ENCODE measurements at regions not wholly inside any gene's neighbourhood (a gene's known extent, or its start where the extent isn't known, plus 50 kb on each side); places are given as distances from the start of the nearest gene placed in this dataset.

- Histone ChIP-seq H4K5ac (ENCODE audit: insufficient read length, low read depth, low read length) (no peak overlapping the region), H3K18ac (ENCODE audit: insufficient read length, low read depth, low read length) (no peak overlapping the region), H2BK120ac (ENCODE audit: low read depth, low read length, poor library complexity, severe bottlenecking) (no peak overlapping the region), H3T11ph (ENCODE audit: low read length) (no peak overlapping the region), H3K79me1 (ENCODE audit: insufficient read depth, low read depth, low read length, poor library complexity, severe bottlenecking) (no peaks in the 10 kb centered on the region), H3K9me3 (ENCODE audit: control insufficient read depth, low read depth, low read length) (no peaks in the 10 kb centered on the region), H3K14ac (ENCODE audit: insufficient read depth, low read length) (no peak overlapping the region), H3K79me2 (ENCODE audit: insufficient read depth, low read length) (no peaks in the 10 kb centered on the region), H3K23me2 (ENCODE audit: insufficient read length, low read depth, low read length, poor library complexity, severe bottlenecking) (no peaks in the 10 kb centered on the region), H3K9ac (ENCODE audit: extremely low read depth, insufficient read length, low read length) (no peak overlapping the region), H2BK15ac (ENCODE audit: low read depth, low read length) (no peak overlapping the region), H3K27me3 (ENCODE audit: insufficient read depth, low read length) (no peaks in the 10 kb centered on the region), H3K4me1 (ENCODE audit: insufficient read depth, low read length) (no peaks in the 10 kb centered on the region), H3K23ac (ENCODE audit: insufficient read length, low read depth, low read length) (no peak overlapping the region), H4K20me1 (ENCODE audit: control insufficient read depth, insufficient read depth, insufficient read length) (no peaks in the 10 kb centered on the region), H3K27ac (ENCODE audit: insufficient read length, low read depth, low read length) (no peak overlapping the region), H2BK12ac (ENCODE audit: insufficient read length, low read depth, low read length) (no peak overlapping the region), H2AFZ (ENCODE audit: low read length) (no peak overlapping the region), H4K91ac (ENCODE audit: insufficient read length, low read depth, low read length) (no peak overlapping the region), H3K4me2 (ENCODE audit: insufficient read depth, insufficient read length, low read length) (no peak overlapping the region), H2BK5ac (ENCODE audit: insufficient read length, low read length) (no peak overlapping the region), H3K56ac (ENCODE audit: insufficient read length, low read depth, low read length) (no peak overlapping the region), H3K4ac (ENCODE audit: low read depth, low read length) (no peak overlapping the region), H2AK5ac (ENCODE audit: insufficient read length, low read length) (no peak overlapping the region), H2BK20ac (ENCODE audit: low read depth, low read length, poor library complexity, severe bottlenecking) (no peak overlapping the region), H4K8ac (replicated peaks; ENCODE audit: insufficient read length, low read depth, low read length) (no peak overlapping the region)
- no peak for DNase-seq
- WGBS (ENCODE audit: extremely low coverage, insufficient read length, low lambda C conversion rate) = no CpG with 5 or more reads among the region's 2 CpGs
- Mint-ChIP-seq H3K9me3 (no peaks in the 10 kb centered on the region), H3K4me3 (no peak overlapping the region), H3K27me3 (ENCODE audit: low read depth) (no peaks in the 10 kb centered on the region), H3K27ac (no peak overlapping the region), H3K4me1 (no peaks in the 10 kb centered on the region), H3K36me3 (ENCODE audit: insufficient read depth in 1 of 3, low read depth in 3 of 3) (no peaks in the 10 kb centered on the region)
- TF ChIP-seq CTCF (conservative IDR thresholded peaks at IDR 0.05) = no peak
Measured at GRCh38 chr12:97923546-97923945, 460.9 kb downstream of the RMST start.

Data from H9 (cell line).